CMK (cell line): ENCODE measurements at regions not wholly inside any gene's neighbourhood (a gene's known extent, or its start where the extent isn't known, plus 50 kb on each side); places are given as distances from the start of the nearest gene placed in this dataset.

ENCODE experiments used
- DNase-seq: peaks from one replicate; pipeline ENCODE4 v3.0.0-alpha.2; 2010; ENCODE audit warnings: low read depth

DNA sequence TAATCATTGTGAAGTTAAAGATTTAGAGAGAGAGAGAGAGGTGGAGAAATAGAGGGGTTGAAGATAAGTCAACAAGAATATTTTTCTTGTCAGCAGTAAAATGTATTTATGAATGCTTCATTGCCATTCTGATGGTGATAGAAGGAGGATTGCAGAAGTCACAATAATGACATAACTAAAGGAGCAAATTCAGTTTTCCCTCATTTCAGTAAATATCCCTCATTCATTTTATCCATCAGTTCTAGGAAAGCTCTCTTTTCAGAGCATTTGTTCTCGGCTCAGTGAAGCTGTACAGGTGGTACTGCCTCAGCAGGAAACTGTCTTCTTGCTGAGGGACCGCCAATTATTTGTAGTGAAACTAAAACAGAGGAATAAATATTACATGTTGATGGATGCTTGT lies 681.4 kb downstream of the CETN3 start:
- DNase-seq: no peak

- no peak for DNase-seq
Observed at GRCh38 chr5:89724379-89725095, 685.0 kb downstream of the CETN3 start.

DNA sequence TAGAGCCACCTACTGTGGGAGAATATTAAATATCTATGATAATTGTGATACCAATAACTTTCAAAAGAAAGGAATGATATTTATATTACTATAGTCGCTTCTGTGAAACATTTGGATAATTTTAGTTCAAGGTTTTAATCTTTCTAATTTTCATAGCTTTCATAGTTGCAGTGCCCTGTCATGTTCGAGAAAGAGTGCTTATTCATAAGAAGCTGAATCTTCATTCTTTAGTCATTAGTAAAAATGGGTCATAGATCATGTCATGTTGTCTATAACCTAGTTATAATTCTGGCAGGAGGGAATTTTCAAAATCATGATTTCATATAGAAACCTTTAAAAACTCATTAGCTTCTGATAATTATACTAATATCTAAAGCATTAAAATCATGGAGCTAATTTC lies 685.6 kb downstream of the CETN3 start:
- DNase-seq: no peak

- no peak for DNase-seq
Observed at GRCh38 chr5:89722538-89722937, 687.0 kb downstream of the CETN3 start.

GRCh38 chr5:89721931-89722330 lies 687.6 kb downstream of the CETN3 start:
- DNase-seq: no peak

- no peak for DNase-seq
Observed at GRCh38 chr5:89721353-89721752, 688.2 kb downstream of the CETN3 start.

GRCh38 chr5:89712134-89712700 lies 697.3 kb downstream of the CETN3 start:
- no peak for DNase-seq

DNA sequence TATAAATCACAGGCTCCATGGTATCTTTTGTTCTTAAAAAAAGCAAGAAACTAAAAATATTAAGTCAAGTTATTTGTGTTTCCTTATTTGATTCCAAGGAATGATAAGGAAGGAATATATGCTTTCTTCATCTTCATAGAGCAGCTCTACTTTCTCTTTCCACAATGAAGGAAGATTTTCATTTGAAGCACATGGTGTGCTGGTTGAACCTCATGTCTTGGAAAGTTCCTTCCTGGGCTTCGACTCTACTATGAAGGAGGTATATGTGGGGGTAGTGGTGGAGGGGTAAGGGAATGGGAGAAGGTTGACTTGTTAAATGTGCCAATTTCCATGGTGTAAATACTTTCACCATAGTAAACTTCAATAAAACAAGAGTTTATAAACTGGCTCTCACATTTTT lies 698.0 kb downstream of the CETN3 start:
- DNase-seq: no peak

DNA sequence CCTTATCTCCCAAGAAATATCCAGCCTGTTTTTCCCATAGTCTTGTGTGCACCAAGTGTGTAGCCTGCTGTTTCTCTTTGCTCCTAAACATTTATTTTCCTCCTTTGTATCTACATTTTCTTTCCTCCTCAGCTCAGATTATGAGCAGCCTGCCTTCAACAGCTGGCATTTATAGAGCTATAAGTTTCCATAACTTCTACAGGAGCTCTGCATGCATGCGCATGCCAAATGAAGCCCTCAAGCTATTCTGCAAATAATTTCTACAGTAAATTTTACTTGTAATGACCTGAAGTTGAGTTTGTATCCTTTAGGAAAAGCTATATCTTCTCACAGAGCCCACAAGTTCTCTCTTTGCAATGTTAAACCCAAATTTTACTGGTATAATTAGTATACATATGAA lies 699.5 kb downstream of the CETN3 start:
- DNase-seq: no peak

- no peak for DNase-seq
Observed at GRCh38 chr5:89707891-89708290, 701.7 kb downstream of the CETN3 start.

GRCh38 chr5:89706731-89707130 lies 702.8 kb downstream of the CETN3 start:
- DNase-seq: no peak

DNA sequence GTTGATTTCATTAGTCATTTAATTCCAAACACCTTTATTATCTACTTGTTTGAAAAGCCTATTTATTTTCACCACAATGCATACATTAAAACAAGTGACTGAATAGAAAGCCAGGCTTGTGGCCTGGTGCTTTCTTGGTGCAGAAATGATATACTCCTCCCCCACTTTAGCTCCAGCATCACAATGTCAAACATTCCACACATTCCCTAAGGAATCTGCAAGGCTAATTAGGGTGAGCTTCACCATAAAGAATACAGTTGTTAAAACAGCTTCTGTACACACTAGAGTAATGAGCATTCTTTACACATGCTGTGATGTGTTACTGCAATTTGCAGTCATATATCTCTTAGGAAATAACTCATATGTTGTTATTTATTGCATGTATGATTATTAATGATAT lies 705.7 kb downstream of the CETN3 start:
- DNase-seq: no peak

DNA sequence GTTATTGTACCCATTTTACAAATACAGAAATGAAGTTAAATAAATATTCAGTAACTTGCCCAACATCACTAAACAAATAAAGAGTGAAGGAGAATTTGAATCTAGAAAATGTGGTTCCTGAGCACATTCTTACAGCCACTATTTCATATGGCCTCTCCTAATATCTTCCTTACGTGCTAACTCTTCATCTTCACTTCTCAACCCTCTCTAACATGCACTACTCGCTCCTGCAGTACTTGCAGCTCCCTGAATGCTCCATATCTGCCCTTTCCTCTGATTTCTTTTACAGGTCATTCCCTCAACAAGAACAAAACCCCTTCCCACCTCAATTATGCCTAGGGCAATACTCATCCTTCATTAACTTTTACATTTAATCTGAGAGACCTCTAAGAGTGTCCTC lies 711.5 kb downstream of the CETN3 start:
- DNase-seq: no peak

GRCh38 chr5:89697581-89697980 lies 712.0 kb downstream of the CETN3 start:
- no peak for DNase-seq

DNA sequence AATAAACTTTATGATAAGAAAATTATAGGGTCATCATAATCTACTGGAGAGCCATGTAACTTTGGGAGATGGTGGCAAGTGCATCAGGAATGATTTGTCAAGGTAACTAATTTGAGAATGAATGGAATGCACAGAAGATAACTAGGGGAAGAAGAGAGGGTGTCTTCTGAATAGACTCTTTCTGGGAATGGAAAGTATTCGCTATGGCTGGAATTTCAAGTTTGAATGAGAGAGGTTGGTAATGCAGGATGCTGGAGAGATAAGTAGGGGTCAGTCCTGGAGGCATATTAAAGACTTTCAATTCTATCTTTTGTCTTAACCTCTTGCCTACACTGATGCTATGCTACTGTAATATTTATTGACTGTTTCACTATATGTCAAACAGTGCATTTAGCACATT lies 714.2 kb downstream of the CETN3 start:
- no peak for DNase-seq

- no peak for DNase-seq
Observed at GRCh38 chr5:89694026-89694550, 715.5 kb downstream of the CETN3 start.

- DNase-seq: no peak
Observed at GRCh38 chr5:89690331-89690730, 719.2 kb downstream of the CETN3 start.

DNA sequence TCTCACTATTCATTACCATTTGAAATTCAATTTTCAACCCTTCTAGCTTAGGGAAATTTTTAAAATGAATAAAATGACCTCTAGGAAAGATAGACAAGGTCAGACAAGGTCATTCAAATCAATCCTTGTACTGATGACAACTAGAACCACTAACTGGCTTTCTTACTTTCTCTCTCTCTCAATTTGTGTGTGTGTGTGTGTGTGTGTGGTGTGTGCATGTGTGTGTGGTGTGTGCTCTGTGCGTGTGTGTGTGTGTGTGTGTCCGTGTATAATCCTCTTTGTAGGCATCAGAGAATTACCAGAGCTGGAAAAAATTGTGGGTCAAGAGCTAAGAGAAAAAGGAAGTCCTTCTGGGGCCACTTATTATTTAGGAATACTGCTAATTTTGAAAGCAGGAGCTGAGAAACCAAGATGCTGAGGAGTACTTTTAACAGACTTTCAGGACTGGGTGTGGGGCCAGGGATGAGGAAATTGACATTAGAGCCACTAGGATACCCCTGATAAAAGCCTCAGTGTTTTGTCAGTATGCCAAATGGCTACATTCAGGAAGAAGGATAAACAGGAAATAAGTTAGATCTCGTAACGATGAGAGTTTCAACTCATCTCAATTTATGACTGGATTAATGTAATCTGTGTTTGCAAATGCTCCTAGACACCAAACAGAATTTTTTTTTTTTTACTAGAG lies 723.3 kb downstream of the CETN3 start:
- DNase-seq: no peak

DNA sequence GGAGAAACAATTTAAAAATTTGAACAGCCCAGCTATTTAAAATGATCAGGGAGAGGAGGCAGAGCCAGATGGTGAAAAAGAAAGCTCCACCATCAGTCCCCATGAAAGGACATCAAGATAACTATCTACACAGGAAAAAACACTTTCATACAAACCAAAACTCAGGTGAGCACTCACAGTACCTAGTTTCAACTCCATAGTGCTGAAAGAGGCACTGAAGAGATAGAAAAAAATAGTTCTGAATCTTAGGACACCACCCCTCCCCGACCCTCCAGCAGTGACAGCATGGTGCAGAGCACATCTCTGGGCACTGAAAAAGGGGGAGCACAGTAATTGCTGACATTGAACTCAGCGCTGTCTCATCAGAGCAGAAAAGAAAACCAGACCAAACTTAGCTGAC lies 732.9 kb downstream of the CETN3 start:
- DNase-seq: no peak

GRCh38 chr5:89673019-89673418 lies 736.5 kb downstream of the CETN3 start:
- no peak for DNase-seq

GRCh38 chr5:89668821-89669220 lies 740.7 kb downstream of the CETN3 start:
- no peak for DNase-seq

- no peak for DNase-seq
Observed at GRCh38 chr5:89662499-89662898, 747.1 kb downstream of the CETN3 start.

GRCh38 chr5:89638871-89639270 lies 755.9 kb upstream of the MEF2C start:
- DNase-seq: no peak
